Skeletal muscle tissue (tissue), 3 donors: ENCODE measurements at regions not wholly inside any gene's neighbourhood (a gene's known extent, or its start where the extent isn't known, plus 50 kb on each side); places are given as distances from the start of the nearest gene placed in this dataset.

Experiments used
- H3K27ac ChIP-seq: one replicate; pipeline ENCODE4 v1.7.0; 2013; ENCODE audit warnings: mild to moderate bottlenecking, low read depth, low read length, inconsistent platforms
- H3K27me3 ChIP-seq, 3 donors: one replicate each; pipeline ENCODE4 v1.7.0; 2013; ENCODE audit warnings: low read length in 3 of 3; ENCODE audit not compliant: control insufficient read depth in 3 of 3, insufficient read depth in 3 of 3
- H3K36me3 ChIP-seq, 3 donors: one replicate each; pipeline ENCODE4 v1.7.0; 2013; ENCODE audit warnings: low read length in 3 of 3; ENCODE audit not compliant: control insufficient read depth in 3 of 3, insufficient read depth in 3 of 3
- H3K4me1 ChIP-seq, 3 donors: one replicate each; pipeline ENCODE4 v1.7.0; 2013; ENCODE audit warnings: low read length in 3 of 3, mild to moderate bottlenecking in 3 of 3; ENCODE audit not compliant: control insufficient read depth in 3 of 3, insufficient read depth in 3 of 3
- H3K4me3 ChIP-seq, 3 donors: one replicate each; pipeline ENCODE4 v1.7.0; 2013; ENCODE audit warnings: low read length in 3 of 3
- H3K9ac ChIP-seq, 3 donors: one replicate each; pipeline ENCODE4 v1.7.0; 2013; ENCODE audit warnings: low read length in 3 of 3, mild to moderate bottlenecking in 3 of 3, moderate library complexity in 2 of 3, low read depth in 1 of 3
- H3K9me3 ChIP-seq, 3 donors: one replicate each; pipeline ENCODE4 v1.7.0; 2013; ENCODE audit warnings: low read length in 3 of 3; ENCODE audit not compliant: control insufficient read depth in 3 of 3
- donor health status: Osteomylitis.

GRCh38 chr1:239151937-239152336 lies 234.4 kb upstream of the CHRM3 start:
- H3K4me1 ChIP-seq = no peaks in the 10 kb centered on the region
- no peaks in the 10 kb centered on the region for H3K9me3 ChIP-seq
- no peaks in the 10 kb centered on the region for H3K27me3 ChIP-seq
- no peak overlapping the region for H3K27ac ChIP-seq
- no peak overlapping the region for H3K4me3 ChIP-seq
- no peak overlapping the region for H3K9ac ChIP-seq
- no peaks in the 10 kb centered on the region for H3K36me3 ChIP-seq

DNA sequence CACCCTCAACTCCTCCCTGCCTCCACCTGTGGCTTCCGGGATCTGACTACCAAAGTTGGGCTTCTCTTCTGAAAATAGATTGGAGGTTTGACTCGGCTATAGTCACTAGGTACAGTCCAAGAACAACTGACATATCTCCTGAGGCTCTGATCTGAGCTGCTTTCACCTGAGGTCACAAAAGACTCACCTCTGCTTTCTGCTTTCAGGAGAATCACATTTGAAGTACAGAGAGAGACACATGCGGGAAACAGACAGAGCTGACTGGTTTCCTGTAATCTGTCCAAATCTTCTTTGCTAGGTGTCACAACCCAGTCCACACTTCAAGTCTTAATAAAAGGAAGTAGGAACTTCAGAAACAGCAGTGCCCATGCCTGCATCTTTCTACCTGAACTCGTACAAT lies 245.4 kb upstream of the CHRM3 start:
- Histone ChIP-seq H3K27ac (no peak overlapping the region), H3K4me1 (no peaks in the 10 kb centered on the region), H3K9me3 (peaks cover 0 to 2% (median 0%) of the 10 kb centered on the region in 3 donors), H3K4me3 (no peak overlapping the region), H3K36me3 (no peaks in the 10 kb centered on the region), H3K9ac (no peak overlapping the region), H3K27me3 (no peaks in the 10 kb centered on the region)

- Histone ChIP-seq H3K27me3 (no peaks in the 10 kb centered on the region), H3K4me3 (no peak overlapping the region), H3K9ac (no peak overlapping the region), H3K36me3 (no peaks in the 10 kb centered on the region), H3K27ac (no peak overlapping the region), H3K9me3 (peaks cover 0 to 2% (median 0%) of the 10 kb centered on the region in 3 donors), H3K4me1 (no peaks in the 10 kb centered on the region)
Observed at GRCh38 chr1:239139801-239140200, 246.6 kb upstream of the CHRM3 start.

- H3K27me3 ChIP-seq = no peaks in the 10 kb centered on the region
- no peaks in the 10 kb centered on the region for H3K9me3 ChIP-seq
- no peak overlapping the region for H3K9ac ChIP-seq
- no peaks in the 10 kb centered on the region for H3K36me3 ChIP-seq
- no peak overlapping the region for H3K4me3 ChIP-seq
- no peaks in the 10 kb centered on the region for H3K4me1 ChIP-seq
- no peak overlapping the region for H3K27ac ChIP-seq
Observed at GRCh38 chr1:239128541-239128940, 257.8 kb upstream of the CHRM3 start.

GRCh38 chr1:239126884-239127283 lies 259.5 kb upstream of the CHRM3 start:
- Histone ChIP-seq H3K36me3 (no peaks in the 10 kb centered on the region), H3K27ac (no peak overlapping the region), H3K9me3 (no peaks in the 10 kb centered on the region), H3K4me3 (no peak overlapping the region), H3K27me3 (no peaks in the 10 kb centered on the region), H3K4me1 (no peaks in the 10 kb centered on the region), H3K9ac (no peak overlapping the region)

GRCh38 chr1:239125893-239126292 lies 260.5 kb upstream of the CHRM3 start:
- no peak overlapping the region for H3K4me3 ChIP-seq
- no peaks in the 10 kb centered on the region for H3K9me3 ChIP-seq
- no peak overlapping the region for H3K9ac ChIP-seq
- H3K36me3 ChIP-seq = no peaks in the 10 kb centered on the region
- no peaks in the 10 kb centered on the region for H3K27me3 ChIP-seq
- no peaks in the 10 kb centered on the region for H3K4me1 ChIP-seq
- no peak overlapping the region for H3K27ac ChIP-seq

DNA sequence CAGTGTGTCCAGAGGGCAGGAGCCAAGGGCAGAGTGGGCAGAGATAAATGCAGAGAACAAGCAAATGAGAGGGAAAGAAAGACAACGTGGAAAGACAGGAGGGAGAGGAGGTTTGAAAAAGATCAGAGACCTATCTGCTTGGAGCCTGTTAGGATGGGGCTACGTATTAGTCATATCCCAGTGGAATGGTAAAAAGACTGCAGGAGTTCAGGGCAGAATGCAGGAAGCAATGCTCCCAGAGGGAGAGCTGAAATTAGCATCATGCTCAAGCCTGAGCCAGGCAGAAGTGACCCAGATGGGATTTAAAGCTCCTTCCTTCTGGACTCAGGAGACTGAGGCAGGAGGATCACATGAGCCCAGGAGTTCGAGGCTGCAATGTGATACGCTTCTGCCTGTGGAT lies 261.3 kb upstream of the CHRM3 start:
- no peak overlapping the region for H3K9ac ChIP-seq
- H3K27ac ChIP-seq = no peak overlapping the region
- H3K36me3 ChIP-seq = no peaks in the 10 kb centered on the region
- no peaks in the 10 kb centered on the region for H3K9me3 ChIP-seq
- H3K4me3 ChIP-seq = no peak overlapping the region
- H3K27me3 ChIP-seq = no peaks in the 10 kb centered on the region
- no peaks in the 10 kb centered on the region for H3K4me1 ChIP-seq

- Histone ChIP-seq H3K9ac (no peak overlapping the region), H3K4me3 (no peak overlapping the region), H3K36me3 (no peaks in the 10 kb centered on the region), H3K27ac (no peak overlapping the region), H3K4me1 (no peaks in the 10 kb centered on the region), H3K27me3 (no peaks in the 10 kb centered on the region), H3K9me3 (no peaks in the 10 kb centered on the region)
Observed at GRCh38 chr1:239123260-239123659, 263.1 kb upstream of the CHRM3 start.

DNA sequence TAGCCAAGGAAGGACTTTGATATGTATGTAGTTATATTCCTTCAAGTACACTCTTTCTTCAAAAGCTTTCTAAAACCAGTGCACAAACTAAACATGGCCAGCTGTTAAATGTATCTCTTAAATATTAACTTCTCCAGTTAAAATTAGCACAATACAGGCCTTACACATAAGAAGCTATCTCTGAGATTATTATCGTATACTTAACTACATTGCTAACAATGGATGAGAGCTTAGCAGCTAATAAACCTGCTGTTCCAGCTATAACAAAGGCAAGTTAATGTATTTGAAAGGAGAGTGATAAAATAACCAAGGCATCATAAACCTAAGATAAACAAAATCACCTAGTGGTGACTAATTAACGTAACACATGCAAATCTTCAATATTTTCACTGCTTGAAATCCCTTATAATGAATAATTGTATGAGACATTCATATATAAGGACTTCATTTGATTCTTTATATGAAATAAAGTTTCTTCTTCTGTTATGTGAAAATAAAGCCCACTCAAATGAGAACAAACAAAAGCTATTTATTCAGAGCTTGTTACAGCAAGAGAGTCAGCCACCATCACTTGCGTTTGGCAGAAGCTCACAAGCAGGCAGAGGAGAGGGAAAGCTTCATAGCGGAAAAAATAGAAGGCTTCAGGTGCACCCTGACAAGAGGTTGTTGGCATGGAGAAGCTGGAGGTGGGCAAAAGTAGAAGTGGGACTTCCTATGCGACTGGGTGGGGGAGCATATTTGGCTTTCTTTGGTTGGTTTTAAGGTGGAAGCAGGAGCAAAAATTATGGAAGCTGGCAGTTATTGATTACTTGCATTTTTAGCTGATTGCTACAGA lies 274.1 kb upstream of the CHRM3 start:
- no peaks in the 10 kb centered on the region for H3K36me3 ChIP-seq
- no peaks in the 10 kb centered on the region for H3K27me3 ChIP-seq

GRCh38 chr1:239107676-239108075 lies 278.7 kb upstream of the CHRM3 start:
- no peaks in the 10 kb centered on the region for H3K9me3 ChIP-seq
- no peak overlapping the region for H3K27ac ChIP-seq
- no peaks in the 10 kb centered on the region for H3K27me3 ChIP-seq
- no peak overlapping the region for H3K9ac ChIP-seq
- no peaks in the 10 kb centered on the region for H3K4me1 ChIP-seq
- no peaks in the 10 kb centered on the region for H3K36me3 ChIP-seq
- no peak overlapping the region for H3K4me3 ChIP-seq

More for the DNA sequence above, 274.1 kb upstream of the CHRM3 start:
- Histone ChIP-seq H3K9ac (no peak overlapping the region), H3K4me1 (no peaks in the 10 kb centered on the region), H3K4me3 (no peak overlapping the region), H3K9me3 (no peaks in the 10 kb centered on the region), H3K27ac (no peak overlapping the region)
